ENCODE measurements at regions not wholly inside any gene's neighbourhood (a gene's known extent, or its start where the extent isn't known, plus 50 kb on each side); places are given as distances from the start of the nearest gene placed in this dataset.
"Not testable (repeated sequence)": the region's sequence is repeated elsewhere in the genome, so short reads cannot be mapped to it uniquely, and the experiment has no call there.

GRCh38 chr10:109403551-109403950, 519.8 kb downstream of the XPNPEP1 start:
- DNase-seq (ENCODE audit: low read depth), result no peak

- no peak for DNase-seq (ENCODE audit: low read depth)
These were observed 529.9 kb downstream of the XPNPEP1 start for GRCh38 chr10:109393425-109393824.

- no peak for DNase-seq (ENCODE audit: low read depth)
These were observed 536.4 kb downstream of the XPNPEP1 start for GRCh38 chr10:109386921-109387320.

- DNase-seq (ENCODE audit: low read depth), result no peak
These were observed 537.2 kb downstream of the XPNPEP1 start for GRCh38 chr10:109386101-109386500.

GRCh38 chr10:109379186-109379585, 544.1 kb downstream of the XPNPEP1 start:
- no peak for DNase-seq (ENCODE audit: low read depth)

- peak; percentile 64 for DNase-seq (ENCODE audit: low read depth)
These were observed 549.1 kb downstream of the XPNPEP1 start for GRCh38 chr10:109374215-109374614.

GRCh38 chr10:109359316-109359715, 564.0 kb downstream of the XPNPEP1 start:
- DNase-seq (ENCODE audit: low read depth), result no peak

- DNase-seq (ENCODE audit: low read depth), result no peak
These were observed 565.0 kb downstream of the XPNPEP1 start for GRCh38 chr10:109358325-109358724.

GRCh38 chr10:109348324-109348723, 575.0 kb downstream of the XPNPEP1 start:
- DNase-seq (ENCODE audit: low read depth), result no peak

- no peak for DNase-seq (ENCODE audit: low read depth)
These were observed 580.0 kb downstream of the XPNPEP1 start for GRCh38 chr10:109343293-109343692.

GRCh38 chr10:109341986-109342385, 581.3 kb downstream of the XPNPEP1 start:
- DNase-seq (ENCODE audit: low read depth), result no peak

GRCh38 chr10:109328001-109328400, 595.3 kb downstream of the XPNPEP1 start:
- no peak for DNase-seq (ENCODE audit: low read depth)

- no peak for DNase-seq (ENCODE audit: low read depth)
These were observed 596.0 kb downstream of the XPNPEP1 start for GRCh38 chr10:109327266-109327665.

GRCh38 chr10:109324721-109325120, 598.6 kb downstream of the XPNPEP1 start:
- no peak for DNase-seq (ENCODE audit: low read depth)

- DNase-seq (ENCODE audit: low read depth), result no peak
These were observed 605.5 kb downstream of the XPNPEP1 start for GRCh38 chr10:109317746-109318366.

GRCh38 chr10:109314016-109314415, 609.3 kb downstream of the XPNPEP1 start:
- DNase-seq (ENCODE audit: low read depth), result not testable (repeated sequence)

- DNase-seq (ENCODE audit: low read depth), result not testable (repeated sequence)
These were observed 610.8 kb downstream of the XPNPEP1 start for GRCh38 chr10:109312555-109312954.

- DNase-seq (ENCODE audit: low read depth), result no peak
These were observed 614.3 kb downstream of the XPNPEP1 start for GRCh38 chr10:109308971-109309370.

- DNase-seq (ENCODE audit: low read depth), result not testable (repeated sequence)
These were observed 616.2 kb downstream of the XPNPEP1 start for GRCh38 chr10:109307102-109307501.

GRCh38 chr10:109306698-109307097, 616.6 kb downstream of the XPNPEP1 start:
- DNase-seq (ENCODE audit: low read depth), result peak; percentile 19

GRCh38 chr10:109287858-109288257, 635.5 kb downstream of the XPNPEP1 start:
- DNase-seq (ENCODE audit: low read depth), result no peak

GRCh38 chr10:109282510-109282909, 640.8 kb downstream of the XPNPEP1 start:
- DNase-seq (ENCODE audit: low read depth), result no peak

- no peak for DNase-seq (ENCODE audit: low read depth)
These were observed 642.0 kb downstream of the XPNPEP1 start for GRCh38 chr10:109281347-109281746.

- DNase-seq (ENCODE audit: low read depth), result no peak
These were observed 642.5 kb downstream of the XPNPEP1 start for GRCh38 chr10:109280837-109281236.

Data from HS-27A (cell line).